Neuronal stem cell (in vitro differentiated cells): ENCODE measurements at regions not wholly inside any gene's neighbourhood (a gene's known extent, or its start where the extent isn't known, plus 50 kb on each side); places are given as distances from the start of the nearest gene placed in this dataset.

Source experiments
- DNase-seq: peaks from one replicate; pipeline ENCODE4 v3.0.0-alpha.2; 2013; ENCODE audit warnings: low spot score
- H2AFZ ChIP-seq: one replicate; pipeline ENCODE4 v1.6.1; 2013; ENCODE audit warnings: mild to moderate bottlenecking, low read length, inconsistent platforms
- H2AK5ac ChIP-seq: 2 replicates; pipeline ENCODE4 v1.6.1; 2013; ENCODE audit warnings: low read depth, mild to moderate bottlenecking, inconsistent platforms, low read length, moderate library complexity, mixed read lengths
- H2BK120ac ChIP-seq: 2 replicates; pipeline ENCODE4 v1.6.1; 2013; ENCODE audit warnings: low read depth, mild to moderate bottlenecking, inconsistent platforms, low read length, moderate library complexity, mixed read lengths
- H2BK12ac ChIP-seq: one replicate; pipeline ENCODE4 v1.6.1; 2013; ENCODE audit warnings: low read length, inconsistent platforms
- H2BK15ac ChIP-seq: 2 replicates; pipeline ENCODE4 v1.6.1; 2013; ENCODE audit warnings: mild to moderate bottlenecking, low read length, inconsistent platforms, mixed read lengths
- H2BK5ac ChIP-seq: one replicate; pipeline ENCODE4 v1.6.1; 2013; ENCODE audit warnings: inconsistent platforms, mild to moderate bottlenecking, low read length, moderate library complexity
- H3K14ac ChIP-seq: one replicate; pipeline ENCODE4 v1.6.1; 2013; ENCODE audit warnings: low read length, inconsistent platforms
- H3K18ac ChIP-seq: 2 replicates; pipeline ENCODE4 v1.6.1; 2013; ENCODE audit warnings: low read length, inconsistent platforms
- H3K23ac ChIP-seq: 2 replicates; pipeline ENCODE4 v1.6.1; 2013; ENCODE audit warnings: low read depth, mild to moderate bottlenecking, mixed read lengths, low read length, inconsistent platforms; ENCODE audit not compliant: poor library complexity
- H3K27ac ChIP-seq: replicated peaks from 3 replicates; pipeline ENCODE4 v1.5.1; 2013; ENCODE audit warnings: low read length, inconsistent platforms
- H3K27me3 ChIP-seq, 3 experiments: 2 replicates each; pipeline ENCODE4 v1.6.1; 2013; ENCODE audit warnings: low read length in 3 of 3, mild to moderate bottlenecking in 2 of 3, inconsistent platforms in 1 of 3, low read depth in 1 of 3, mixed read lengths in 1 of 3, moderate library complexity in 1 of 3; ENCODE audit not compliant: control insufficient read depth in 3 of 3, insufficient read depth in 3 of 3
- H3K36me3 ChIP-seq, 2 donors: replicated peaks in 1 of 2; 2 replicates each; pipeline ENCODE4 v1.6.1; 2013; ENCODE audit warnings: low read length in 2 of 2; ENCODE audit not compliant: control insufficient read depth in 2 of 2, insufficient read depth in 2 of 2
- H3K4ac ChIP-seq: 2 replicates; pipeline ENCODE4 v1.6.1; 2013; ENCODE audit warnings: inconsistent platforms, mild to moderate bottlenecking, low read length, moderate library complexity
- H3K4me1 ChIP-seq, 2 donors: 1 replicate in 1 of 2; 2 replicates in 1 of 2; pipeline ENCODE4 v1.6.1; 2013; ENCODE audit warnings: low read length in 2 of 2, low read depth in 1 of 2; ENCODE audit not compliant: control insufficient read depth in 2 of 2, insufficient read depth in 1 of 2
- H3K4me2 ChIP-seq: one replicate; pipeline ENCODE4 v1.6.1; 2013; ENCODE audit warnings: mild to moderate bottlenecking, low read length, inconsistent platforms; ENCODE audit not compliant: insufficient read depth, poor library complexity, severe bottlenecking
- H3K4me3 ChIP-seq, 2 donors: 2 replicates each; pipeline ENCODE4 v1.5.1; 2013; ENCODE audit warnings: low read length in 2 of 2, mild to moderate bottlenecking in 2 of 2, inconsistent platforms in 1 of 2, moderate library complexity in 1 of 2
- H3K79me1 ChIP-seq: one replicate; pipeline ENCODE4 v1.6.1; 2013; ENCODE audit warnings: low read depth, mild to moderate bottlenecking, inconsistent platforms, low read length, moderate library complexity
- H3K9ac ChIP-seq: one replicate; pipeline ENCODE4 v1.6.1; 2013; ENCODE audit warnings: mild to moderate bottlenecking, low read depth, low read length, inconsistent platforms; ENCODE audit not compliant: poor library complexity
- H3K9me3 ChIP-seq, 2 donors: replicated peaks in 1 of 2; 2 replicates each; pipeline versions ENCODE3 to v1.6.1; 2013; ENCODE audit warnings: low read length in 2 of 2, mild to moderate bottlenecking in 2 of 2, inconsistent platforms in 1 of 2, low read depth in 1 of 2, mixed read lengths in 1 of 2, moderate library complexity in 1 of 2; ENCODE audit not compliant: control insufficient read depth in 2 of 2, insufficient read depth in 1 of 2
- H4K8ac ChIP-seq: one replicate; pipeline ENCODE4 v1.6.1; 2013; ENCODE audit warnings: low read depth, mild to moderate bottlenecking, inconsistent platforms, low read length, moderate library complexity
- H4K91ac ChIP-seq: one replicate; pipeline ENCODE4 v1.6.1; 2013; ENCODE audit warnings: low read length, low read depth, mild to moderate bottlenecking, inconsistent platforms; ENCODE audit not compliant: poor library complexity
- WGBS, 2 donors: extraction: QIAGEN DNeasy Blood & Tissue Kit; methylation state at CpG; one replicate each; pipeline ENCODE4 v1.1.7; 2013; ENCODE audit warnings: missing lambda C conversion rate in 2 of 2, mixed read lengths in 1 of 2; ENCODE audit not compliant: insufficient read length in 2 of 2, insufficient replicate concordance in 1 of 2; ENCODE audit errors: extremely low coverage in 2 of 2; 5-methylcytosine and 5-hydroxymethylcytosine counted together

DNA sequence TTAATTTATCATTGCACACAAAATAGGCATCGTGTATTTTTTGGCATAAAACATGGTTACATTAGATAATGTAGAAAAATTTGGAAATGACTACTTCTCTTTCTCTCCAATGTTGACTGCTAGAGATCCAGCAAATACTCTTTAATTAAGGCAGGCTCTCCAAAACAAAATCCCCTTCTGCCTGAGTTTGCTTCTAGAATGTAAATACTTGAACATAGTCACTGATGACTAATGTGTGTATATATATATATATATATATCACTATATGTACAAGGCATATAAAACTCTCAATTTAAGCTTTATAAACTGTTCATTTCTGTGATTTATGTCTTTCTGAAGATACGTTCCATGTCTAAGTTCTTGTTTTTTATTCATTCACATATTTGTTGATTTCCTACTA lies 67.2 kb upstream of the CAMK2D start:
- no peaks in the 10 kb centered on the region for H3K36me3 ChIP-seq
- no peak overlapping the region for H2BK12ac ChIP-seq
- no CpG with 5 or more reads among the region's 2 CpGs for WGBS, 2 donors

DNA sequence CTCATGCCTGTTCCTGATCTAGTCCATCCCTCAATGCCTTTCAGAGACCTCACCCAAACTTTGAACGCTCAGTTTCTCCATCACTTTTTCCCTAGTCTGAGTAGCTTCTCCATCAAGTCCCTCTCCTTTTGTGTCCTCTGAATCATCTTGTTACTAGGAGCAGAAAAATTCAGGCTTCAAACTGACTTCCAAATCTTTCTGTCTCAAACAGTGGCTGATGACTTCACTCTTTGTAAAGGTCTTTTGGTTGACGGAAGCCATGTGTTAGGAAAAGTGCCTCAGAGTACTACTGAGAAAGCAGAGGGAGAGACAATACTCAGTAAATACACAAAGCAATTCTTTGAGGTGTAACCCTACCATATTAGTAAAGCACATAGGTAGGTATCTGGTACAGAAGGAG lies 65.7 kb upstream of the CAMK2D start:
- WGBS, 2 donors, result no CpG with 5 or more reads among the region's 2 CpGs

More for the DNA sequence above, 67.2 kb upstream of the CAMK2D start:
- no peak overlapping the region for H4K8ac ChIP-seq
- H3K27ac ChIP-seq, result no peak overlapping the region
- H2BK120ac ChIP-seq, result no peak overlapping the region
- H2BK15ac ChIP-seq, result no peak overlapping the region
- H2AFZ ChIP-seq, result no peak overlapping the region
- H3K4me1 ChIP-seq, result peaks cover 0 to 7% of the 10 kb centered on the region in 2 donors
- H3K14ac ChIP-seq, result no peak overlapping the region
- no peaks in the 10 kb centered on the region for H3K9me3 ChIP-seq
- no peak overlapping the region for H2BK5ac ChIP-seq
- H3K9ac ChIP-seq, result no peak overlapping the region
- no peak overlapping the region for H3K18ac ChIP-seq
- no peak overlapping the region for H3K23ac ChIP-seq
- DNase-seq, result no peak
- H3K4ac ChIP-seq, result no peak overlapping the region
- no peaks in the 10 kb centered on the region for H3K27me3 ChIP-seq
- H4K91ac ChIP-seq, result no peak overlapping the region
- no peak overlapping the region for H3K4me3 ChIP-seq
- H3K4me2 ChIP-seq, result no peak overlapping the region
- no peak overlapping the region for H2AK5ac ChIP-seq
- H3K79me1 ChIP-seq, result no peaks in the 10 kb centered on the region

DNA sequence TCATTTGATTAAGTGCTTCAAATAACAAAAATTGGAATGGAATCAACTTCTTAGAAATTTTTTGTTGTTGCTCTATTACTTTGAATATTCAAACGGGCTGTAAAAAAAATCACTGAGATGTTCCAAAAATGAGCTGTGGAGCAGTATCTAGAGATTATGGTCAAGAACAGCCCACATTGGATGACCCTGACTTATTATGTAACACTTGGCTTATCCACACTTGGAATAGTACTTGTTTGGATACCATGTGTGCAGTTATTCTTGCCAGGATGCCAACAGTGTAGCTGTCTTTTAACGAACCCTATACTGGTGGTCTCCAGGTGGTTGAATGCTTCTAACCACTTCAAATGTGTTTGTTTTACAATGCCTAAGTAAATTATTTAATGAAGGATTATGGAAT lies 64.9 kb upstream of the CAMK2D start:
- H3K36me3 ChIP-seq, result no peaks in the 10 kb centered on the region
- WGBS, 2 donors, result no CpG with 5 or more reads among the region's 2 CpGs
- H2BK5ac ChIP-seq, result no peak overlapping the region
- no peak overlapping the region for H2BK12ac ChIP-seq
- H2BK120ac ChIP-seq, result no peak overlapping the region
- no peak overlapping the region for H3K4me3 ChIP-seq
- H3K4me2 ChIP-seq, result no peak overlapping the region
- no peak overlapping the region for H4K91ac ChIP-seq
- no peak overlapping the region for H2BK15ac ChIP-seq
- H3K4me1 ChIP-seq, result peaks cover 0 to 7% of the 10 kb centered on the region in 2 donors
- H3K79me1 ChIP-seq, result no peaks in the 10 kb centered on the region
- no peak overlapping the region for H4K8ac ChIP-seq
- H3K27me3 ChIP-seq, result no peaks in the 10 kb centered on the region
- H2AK5ac ChIP-seq, result no peak overlapping the region
- H3K9ac ChIP-seq, result no peak overlapping the region
- no peak overlapping the region for H3K18ac ChIP-seq
- no peak overlapping the region for H2AFZ ChIP-seq
- no peak overlapping the region for H3K27ac ChIP-seq
- no peaks in the 10 kb centered on the region for H3K9me3 ChIP-seq
- no peak overlapping the region for H3K14ac ChIP-seq
- H3K23ac ChIP-seq, result no peak overlapping the region
- H3K4ac ChIP-seq, result no peak overlapping the region
- no peak for DNase-seq

More for the DNA sequence above, 65.7 kb upstream of the CAMK2D start:
- Histone ChIP-seq H3K4me1 (peaks cover 0 to 12% of the 10 kb centered on the region in 2 donors), H2BK5ac (no peak overlapping the region), H3K23ac (no peak overlapping the region), H3K27ac (no peak overlapping the region), H2AFZ (no peak overlapping the region), H3K4me3 (no peak overlapping the region), H3K9me3 (no peaks in the 10 kb centered on the region), H2AK5ac (no peak overlapping the region), H2BK15ac (no peak overlapping the region), H3K14ac (no peak overlapping the region), H2BK120ac (no peak overlapping the region), H3K27me3 (no peaks in the 10 kb centered on the region), H4K91ac (no peak overlapping the region), H3K4ac (no peak overlapping the region), H3K36me3 (no peaks in the 10 kb centered on the region), H3K9ac (no peak overlapping the region), H3K18ac (no peak overlapping the region), H2BK12ac (no peak overlapping the region), H3K4me2 (no peak overlapping the region), H4K8ac (no peak overlapping the region), H3K79me1 (no peaks in the 10 kb centered on the region)
- DNase-seq, result no peak

DNA sequence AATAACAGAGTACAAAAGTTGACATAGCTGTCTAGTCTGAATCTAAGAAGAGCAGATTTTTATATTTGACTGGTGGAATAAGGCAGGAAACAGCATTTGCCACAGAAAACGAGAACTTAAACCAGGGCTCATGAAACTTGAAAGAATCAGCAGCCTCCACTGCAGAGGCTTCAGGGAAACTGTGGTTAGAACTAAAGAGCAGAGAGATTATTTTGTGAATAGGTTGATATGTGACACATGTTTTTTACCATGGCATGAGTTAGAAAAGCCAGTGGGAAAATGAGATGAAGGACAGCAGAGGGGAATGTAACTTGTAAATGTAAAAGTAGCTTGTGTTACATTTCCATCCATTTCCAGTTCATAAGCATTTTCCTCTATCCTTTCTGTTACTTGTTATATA lies 63.7 kb upstream of the CAMK2D start:
- Histone ChIP-seq H2AK5ac (no peak overlapping the region), H3K36me3 (no peaks in the 10 kb centered on the region), H2BK15ac (no peak overlapping the region), H3K9ac (no peak overlapping the region), H3K9me3 (no peaks in the 10 kb centered on the region), H3K27ac (no peak overlapping the region), H3K23ac (no peak overlapping the region), H3K27me3 (no peaks in the 10 kb centered on the region), H2AFZ (no peak overlapping the region), H3K4ac (no peak overlapping the region), H2BK5ac (no peak overlapping the region), H4K8ac (no peak overlapping the region), H2BK120ac (no peak overlapping the region), H3K79me1 (no peaks in the 10 kb centered on the region), H3K14ac (no peak overlapping the region), H2BK12ac (no peak overlapping the region), H3K4me3 (no peak overlapping the region), H3K18ac (no peak overlapping the region), H4K91ac (no peak overlapping the region), H3K4me1 (peaks cover 0 to 4% of the 10 kb centered on the region in 2 donors), H3K4me2 (no peak overlapping the region)
- DNase-seq, result no peak
- WGBS, 2 donors, result no CpG with 5 or more reads among the region's 1 CpG
